ENCODE measurements at regions not wholly inside any gene's neighbourhood (a gene's known extent, or its start where the extent isn't known, plus 50 kb on each side); places are given as distances from the start of the nearest gene placed in this dataset.

GRCh38 chr6:88480816-88481215 is 314.7 kb upstream of the CNR1 start:
- no peak for TF ChIP-seq CTCF (IDR thresholded peaks at IDR 0.05)
- no peak for TF ChIP-seq REST (IDR thresholded peaks at IDR 0.05; ENCODE audit: insufficient read depth in 1 of 2, low read depth in 2 of 2, low read length in 1 of 2)
- TF ChIP-seq POLR2AphosphoS5 (IDR thresholded peaks at IDR 0.05; ENCODE audit: low read depth, low read length): no peak
